H1 (cell line): ENCODE measurements at regions not wholly inside any gene's neighbourhood (a gene's known extent, or its start where the extent isn't known, plus 50 kb on each side); places are given as distances from the start of the nearest gene placed in this dataset.

Source experiments
- ATF2 ChIP-seq: IDR thresholded peaks from 2 replicates; pipeline ENCODE4 v1.6.1; 2012; ENCODE audit warnings: low read length, inconsistent platforms
- RAD21 ChIP-seq, 2 experiments: IDR thresholded peaks in 1 of 2; conservative IDR thresholded peaks in 1 of 2; 2 replicates each; pipeline ENCODE4 v1.6.1; 2011; ENCODE audit warnings: low read depth in 2 of 2, low read length in 2 of 2, improper control_type of control experiment in 1 of 2, inconsistent platforms in 1 of 2, mild to moderate bottlenecking in 1 of 2, moderate library complexity in 1 of 2

- TF ChIP-seq ATF2 (no peak), RAD21 (IDR thresholded peaks at IDR 0.05 in 1 of 2, conservative IDR thresholded peaks at IDR 0.05 in 1 of 2; ENCODE audit: low read depth in 2 of 2, low read length in 2 of 2) (no peak)
Observed at GRCh38 chr12:78797196-78797931, 67.2 kb upstream of the SYT1 start (continued).
